ENCODE measurements at regions not wholly inside any gene's neighbourhood (a gene's known extent, or its start where the extent isn't known, plus 50 kb on each side); places are given as distances from the start of the nearest gene placed in this dataset.

DNA sequence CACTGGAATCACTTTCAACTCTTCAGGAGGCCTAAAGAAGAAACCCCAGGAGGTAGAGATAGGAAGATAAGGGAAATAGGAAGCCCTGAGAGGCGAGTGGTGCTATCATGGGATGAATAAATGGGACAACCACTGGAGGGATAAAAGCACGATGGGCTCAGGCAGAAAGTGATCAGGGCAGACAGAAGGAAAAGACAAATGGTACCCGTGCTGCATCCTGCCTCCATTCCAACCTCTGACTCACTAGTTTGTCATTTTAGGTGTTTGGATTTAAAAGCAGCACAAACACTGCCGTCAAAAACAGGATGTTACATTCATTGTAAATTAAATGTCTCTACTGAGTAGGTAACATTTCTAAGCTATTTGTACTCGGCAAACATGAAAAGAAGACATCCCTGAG is 314.3 kb upstream of the HTR2A start:
- TF ChIP-seq, protein P1, sequence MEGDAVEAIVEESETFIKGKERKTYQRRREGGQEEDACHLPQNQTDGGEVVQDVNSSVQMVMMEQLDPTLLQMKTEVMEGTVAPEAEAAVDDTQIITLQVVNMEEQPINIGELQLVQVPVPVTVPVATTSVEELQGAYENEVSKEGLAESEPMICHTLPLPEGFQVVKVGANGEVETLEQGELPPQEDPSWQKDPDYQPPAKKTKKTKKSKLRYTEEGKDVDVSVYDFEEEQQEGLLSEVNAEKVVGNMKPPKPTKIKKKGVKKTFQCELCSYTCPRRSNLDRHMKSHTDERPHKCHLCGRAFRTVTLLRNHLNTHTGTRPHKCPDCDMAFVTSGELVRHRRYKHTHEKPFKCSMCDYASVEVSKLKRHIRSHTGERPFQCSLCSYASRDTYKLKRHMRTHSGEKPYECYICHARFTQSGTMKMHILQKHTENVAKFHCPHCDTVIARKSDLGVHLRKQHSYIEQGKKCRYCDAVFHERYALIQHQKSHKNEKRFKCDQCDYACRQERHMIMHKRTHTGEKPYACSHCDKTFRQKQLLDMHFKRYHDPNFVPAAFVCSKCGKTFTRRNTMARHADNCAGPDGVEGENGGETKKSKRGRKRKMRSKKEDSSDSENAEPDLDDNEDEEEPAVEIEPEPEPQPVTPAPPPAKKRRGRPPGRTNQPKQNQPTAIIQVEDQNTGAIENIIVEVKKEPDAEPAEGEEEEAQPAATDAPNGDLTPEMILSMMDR (IDR thresholded peaks at IDR 0.05; ENCODE audit: insufficient read depth, low read length, poor library complexity, severe bottlenecking) = no peak
- TF ChIP-seq EZH2phosphoT487 (conservative IDR thresholded peaks at IDR 0.05; ENCODE audit: low read length) = no peak
